Testis (tissue), 2 donors: ENCODE measurements at regions not wholly inside any gene's neighbourhood (a gene's known extent, or its start where the extent isn't known, plus 50 kb on each side); places are given as distances from the start of the nearest gene placed in this dataset.

ENCODE experiments used
- POLR2A ChIP-seq: fragments of 450-650 bp; IDR thresholded peaks from one replicate; pipeline ENCODE4 v1.6.1; 2017; ENCODE audit warnings: antibody characterized with exemption, mild to moderate bottlenecking, moderate library complexity
- TF ChIP-seq, protein P1 (sequence below), 3 experiments: fragments of 450-650 bp in 2 of 3; fragments of 200-600 bp in 1 of 3; sonication (generic) in 1 of 3; IDR thresholded peaks; one replicate each; pipeline ENCODE4 v1.5.1; 2016 to 2019; ENCODE audit warnings: antibody characterized with exemption in 3 of 3, mild to moderate bottlenecking in 2 of 3, moderate library complexity in 1 of 3

DNA sequence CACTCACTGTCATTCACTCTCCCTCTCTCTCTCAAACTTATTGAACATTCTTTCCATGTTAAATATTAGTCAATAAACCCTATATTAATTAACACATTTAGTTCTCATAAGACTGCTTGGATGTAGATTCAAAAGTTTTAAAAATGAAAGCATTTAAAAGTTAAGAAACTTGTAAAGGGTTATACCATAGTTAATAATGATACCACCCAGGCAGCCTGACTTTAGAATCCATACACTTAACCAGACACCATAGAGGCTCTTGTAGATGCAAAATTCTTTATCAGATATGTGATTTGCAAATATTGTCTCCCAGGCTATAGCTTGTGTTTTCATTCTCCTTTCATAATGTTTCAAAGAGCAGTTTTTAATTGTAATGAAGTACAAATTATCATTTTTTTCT lies 335.8 kb upstream of the ACTBL2 start:
- TF ChIP-seq, protein P1, sequence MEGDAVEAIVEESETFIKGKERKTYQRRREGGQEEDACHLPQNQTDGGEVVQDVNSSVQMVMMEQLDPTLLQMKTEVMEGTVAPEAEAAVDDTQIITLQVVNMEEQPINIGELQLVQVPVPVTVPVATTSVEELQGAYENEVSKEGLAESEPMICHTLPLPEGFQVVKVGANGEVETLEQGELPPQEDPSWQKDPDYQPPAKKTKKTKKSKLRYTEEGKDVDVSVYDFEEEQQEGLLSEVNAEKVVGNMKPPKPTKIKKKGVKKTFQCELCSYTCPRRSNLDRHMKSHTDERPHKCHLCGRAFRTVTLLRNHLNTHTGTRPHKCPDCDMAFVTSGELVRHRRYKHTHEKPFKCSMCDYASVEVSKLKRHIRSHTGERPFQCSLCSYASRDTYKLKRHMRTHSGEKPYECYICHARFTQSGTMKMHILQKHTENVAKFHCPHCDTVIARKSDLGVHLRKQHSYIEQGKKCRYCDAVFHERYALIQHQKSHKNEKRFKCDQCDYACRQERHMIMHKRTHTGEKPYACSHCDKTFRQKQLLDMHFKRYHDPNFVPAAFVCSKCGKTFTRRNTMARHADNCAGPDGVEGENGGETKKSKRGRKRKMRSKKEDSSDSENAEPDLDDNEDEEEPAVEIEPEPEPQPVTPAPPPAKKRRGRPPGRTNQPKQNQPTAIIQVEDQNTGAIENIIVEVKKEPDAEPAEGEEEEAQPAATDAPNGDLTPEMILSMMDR (IDR thresholded peaks at IDR 0.05): no peak
- no peak for TF ChIP-seq POLR2A
